Suppressor macrophage (primary cell): ENCODE measurements at regions not wholly inside any gene's neighbourhood (a gene's known extent, or its start where the extent isn't known, plus 50 kb on each side); places are given as distances from the start of the nearest gene placed in this dataset.

Experiments
- DNase-seq, 4 experiments: peaks; one replicate each; pipeline ENCODE4 v3.0.0-alpha.2; 2020 to 2022

DNA sequence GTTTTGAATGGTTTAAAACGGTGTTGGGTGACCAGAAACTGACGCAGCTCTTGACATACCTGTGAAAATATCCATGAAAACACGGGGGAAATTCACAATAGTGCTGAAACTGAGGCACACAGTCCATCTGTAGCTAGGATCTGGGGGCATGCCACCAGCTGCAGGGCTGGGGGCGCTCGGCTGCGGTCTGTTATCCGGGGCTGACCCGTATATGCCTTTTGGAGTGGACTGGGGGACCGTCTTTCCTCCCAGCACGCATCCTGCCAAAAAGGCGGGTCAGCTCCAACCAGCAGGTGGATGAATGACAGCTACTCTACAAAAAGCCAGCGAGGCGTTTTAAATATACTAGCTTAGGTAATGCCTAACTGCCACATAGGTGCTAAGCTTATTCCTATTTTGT, 729.8 kb downstream of the QKI start:
- no peak for DNase-seq

DNA sequence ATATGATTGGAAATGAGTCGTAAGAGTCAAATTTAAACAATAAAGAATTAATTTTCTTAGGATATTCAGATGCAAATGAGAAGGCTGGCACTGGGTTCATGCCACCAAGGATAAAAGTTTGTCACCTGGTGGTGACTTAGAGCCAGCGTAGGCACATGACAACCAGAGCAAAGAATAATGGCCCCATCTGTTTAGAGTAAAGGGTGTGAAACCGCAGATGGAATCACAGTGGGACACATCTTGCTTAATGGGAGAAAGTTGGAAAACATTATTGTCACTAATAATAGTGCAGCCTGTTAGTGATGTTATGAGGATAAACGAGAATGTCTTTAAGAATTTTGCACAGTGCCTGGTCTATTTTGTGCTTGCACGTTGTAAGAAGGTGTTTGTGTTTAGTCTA, 727.8 kb downstream of the QKI start:
- no peak for DNase-seq

DNA sequence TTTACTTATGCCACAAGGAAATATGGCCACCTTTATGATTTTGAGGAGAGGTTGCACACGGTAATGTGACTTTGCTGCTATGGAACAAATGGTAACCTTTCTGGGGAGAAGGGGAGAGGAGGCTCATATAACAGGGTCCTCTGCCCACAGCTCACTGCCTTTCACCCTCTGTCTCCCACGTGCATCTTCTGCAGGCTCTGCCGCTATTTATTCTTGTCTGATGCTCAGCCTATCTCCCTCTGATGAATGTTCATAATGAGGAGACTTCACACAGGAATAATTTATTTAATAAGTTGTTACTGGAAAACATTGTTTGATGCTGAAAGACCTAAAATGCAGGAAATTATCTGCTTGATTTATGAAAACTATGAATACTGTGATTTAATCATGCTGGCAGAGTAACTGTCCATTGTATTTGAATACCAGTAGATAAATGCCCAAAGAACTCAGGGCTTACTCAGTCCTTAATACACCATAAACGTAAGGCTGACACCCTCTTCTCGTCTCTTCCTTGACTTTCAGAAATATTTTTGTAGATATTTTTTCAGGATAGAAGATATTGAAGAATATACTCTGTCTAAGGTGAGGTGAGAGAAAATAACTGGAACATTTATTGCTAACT, 721.1 kb downstream of the QKI start:
- no peak for DNase-seq

DNA sequence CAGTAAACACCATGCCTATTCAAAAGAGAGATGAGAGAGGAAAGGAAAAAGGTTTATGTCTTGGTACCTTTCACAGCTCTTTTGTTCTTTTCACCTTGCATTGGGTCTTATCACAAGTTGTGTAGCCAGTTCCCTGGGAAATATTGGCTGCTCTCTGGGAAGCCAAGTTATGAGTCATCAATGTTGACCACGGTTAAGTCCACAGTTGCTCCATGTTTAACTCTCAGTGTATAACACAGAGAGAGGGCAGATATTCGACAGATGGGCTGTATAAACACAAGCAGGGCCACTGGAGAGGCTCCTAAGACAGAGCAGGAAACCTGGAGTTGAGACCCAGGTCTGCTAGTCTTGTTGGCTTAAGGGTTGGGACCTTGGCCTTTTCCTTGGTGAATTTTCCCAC, 718.6 kb downstream of the QKI start:
- no peak for DNase-seq

DNA sequence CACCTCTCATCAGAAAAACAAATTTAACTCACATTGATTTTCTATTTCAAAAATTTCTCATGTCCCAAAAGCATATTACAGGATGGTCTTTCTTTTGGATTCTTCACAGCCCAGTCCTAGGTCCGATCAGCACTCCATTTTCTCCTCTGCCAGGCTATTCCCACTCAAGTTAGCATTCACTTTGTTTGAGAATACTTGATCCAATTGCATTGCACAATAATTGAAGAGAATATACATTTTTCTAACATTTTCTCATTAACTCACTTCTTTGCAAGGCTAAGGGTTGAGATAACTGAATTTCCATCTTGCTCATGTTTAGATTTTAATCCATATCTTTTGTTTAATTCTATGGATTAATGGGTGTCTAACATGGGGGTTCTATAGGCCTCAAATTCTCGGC, 716.1 kb downstream of the QKI start:
- DNase-seq = no peak

DNA sequence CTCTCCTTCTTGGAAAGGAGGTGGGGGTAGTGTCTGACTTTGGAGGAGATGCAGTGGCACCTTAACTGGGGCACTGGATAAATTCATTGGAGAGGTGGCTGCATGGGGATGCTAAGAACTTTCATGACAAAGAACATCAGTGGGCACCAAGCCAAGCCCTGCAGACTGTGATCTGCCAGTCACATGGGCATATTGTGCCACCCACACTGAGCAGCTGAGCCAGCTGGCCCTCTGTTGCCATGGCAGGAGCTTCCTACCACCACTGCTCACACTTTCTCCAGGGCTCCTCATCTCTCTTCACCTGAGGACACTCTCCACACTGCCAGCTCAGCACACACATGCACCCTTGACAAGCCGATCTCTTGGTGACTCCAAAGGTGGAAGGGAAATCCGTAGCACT, 715.6 kb downstream of the QKI start:
- no peak for DNase-seq

DNA sequence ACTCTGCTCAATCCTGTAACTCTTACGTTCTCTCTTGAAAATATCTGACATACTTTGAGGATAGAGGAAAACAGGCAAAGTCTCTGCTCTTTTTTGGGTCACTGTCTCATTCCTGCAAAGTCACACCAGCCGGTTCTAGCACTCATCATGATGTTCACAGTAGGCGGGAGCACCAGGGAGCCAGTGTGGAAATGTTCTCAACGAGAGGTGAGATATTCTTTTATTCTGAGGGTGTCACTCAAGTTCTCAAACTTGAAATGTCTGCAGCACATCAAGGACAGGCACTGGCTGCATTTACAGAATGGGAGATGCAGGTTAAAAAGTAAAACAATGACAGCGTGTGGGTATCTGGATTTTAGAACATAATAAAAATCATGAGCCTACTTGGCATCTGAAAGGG, 714.7 kb downstream of the QKI start:
- no peak for DNase-seq

DNA sequence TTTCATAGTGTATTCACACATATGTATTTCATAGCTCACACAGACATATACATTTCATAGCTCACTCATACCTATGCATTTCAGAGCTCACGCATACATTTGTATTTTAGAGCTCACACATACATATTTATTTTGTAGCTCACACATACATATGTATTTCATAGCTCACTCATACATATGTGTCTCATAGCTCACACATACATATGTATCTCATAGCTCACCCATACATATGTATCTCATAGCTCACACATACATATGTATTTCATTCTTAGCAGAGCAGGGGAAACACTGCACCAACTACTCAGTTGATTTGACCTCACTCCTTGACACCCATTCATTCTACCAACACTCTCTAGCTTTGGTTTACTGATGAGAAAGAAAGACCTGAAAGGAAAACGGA, 713.6 kb downstream of the QKI start:
- DNase-seq = no peak

DNA sequence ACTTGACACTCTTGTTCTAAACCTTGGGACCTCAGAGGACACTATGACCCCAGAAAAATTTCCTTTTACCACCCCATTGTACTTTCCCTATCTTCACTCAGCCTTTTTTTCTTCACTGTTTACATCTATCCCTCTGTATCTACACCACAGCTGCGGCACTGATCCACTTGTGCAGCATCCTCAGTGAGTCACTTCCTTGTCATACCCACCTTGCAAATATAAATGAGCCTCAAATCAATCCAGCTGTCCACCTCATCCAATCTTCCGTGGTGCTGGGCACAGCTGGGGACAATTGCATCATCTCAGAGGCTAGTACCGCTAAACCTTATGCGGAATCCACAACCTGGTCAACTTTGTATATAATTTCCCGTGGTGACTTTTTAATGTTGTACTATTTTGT, 710.5 kb downstream of the QKI start:
- no peak for DNase-seq

DNA sequence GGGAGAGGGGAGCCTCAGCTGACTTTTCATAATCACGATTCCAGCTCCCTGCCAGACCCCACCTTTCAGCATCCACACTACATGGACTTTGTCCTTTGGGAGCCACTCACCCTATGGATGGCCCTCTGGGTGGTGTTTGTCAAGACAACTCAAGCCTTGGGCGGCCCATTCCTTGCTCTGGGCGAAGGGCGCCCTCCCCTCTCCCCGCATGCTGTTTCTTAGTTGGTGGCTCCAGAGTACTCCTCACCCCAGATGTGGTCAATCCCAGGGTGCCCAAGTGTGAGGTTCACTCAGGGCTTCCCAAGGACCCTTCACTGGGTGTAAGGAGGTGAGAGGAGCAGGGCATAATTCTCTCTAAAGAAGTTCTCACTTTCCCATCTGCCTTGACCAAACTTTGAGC, 710.0 kb downstream of the QKI start:
- DNase-seq = no peak

DNA sequence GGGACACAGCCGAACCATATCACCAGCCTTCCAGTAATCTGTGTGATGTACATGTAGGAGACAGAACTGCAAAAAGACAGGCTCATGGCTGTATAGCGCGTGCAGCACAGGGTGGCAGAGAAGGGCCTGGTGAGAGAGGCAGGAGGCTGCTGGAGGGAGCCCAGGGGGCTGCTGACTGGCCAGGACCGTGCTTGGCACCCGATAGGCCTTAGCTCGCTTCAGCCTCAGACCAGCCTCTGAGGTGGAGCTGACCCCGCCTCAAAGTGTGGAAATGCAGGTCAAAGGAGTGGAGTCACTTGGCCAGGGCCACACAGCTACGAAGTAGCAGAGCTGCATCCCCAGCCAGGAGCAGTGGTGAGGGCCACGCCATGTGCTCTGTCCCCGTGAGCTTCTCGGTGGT, 707.6 kb downstream of the QKI start:
- DNase-seq = no peak

DNA sequence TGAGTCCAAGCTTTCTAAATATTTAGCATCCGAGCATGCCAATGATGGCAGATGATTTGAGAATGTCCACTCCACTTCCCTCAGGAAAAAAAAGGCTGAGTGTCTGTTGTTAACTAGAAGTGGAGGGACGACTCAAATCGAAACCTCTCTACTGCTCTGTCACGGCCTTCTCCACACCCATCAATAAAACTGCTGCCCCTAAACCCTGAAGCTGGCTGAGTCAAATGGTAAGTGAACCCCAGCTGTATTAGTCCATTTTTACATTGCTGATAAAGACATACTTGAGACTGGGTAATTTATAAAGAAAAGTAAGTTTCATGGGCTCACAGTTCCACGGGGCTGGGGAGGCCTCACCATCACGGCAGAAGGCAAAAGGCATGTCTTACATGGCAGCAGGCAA, 707.0 kb downstream of the QKI start:
- no peak for DNase-seq

DNA sequence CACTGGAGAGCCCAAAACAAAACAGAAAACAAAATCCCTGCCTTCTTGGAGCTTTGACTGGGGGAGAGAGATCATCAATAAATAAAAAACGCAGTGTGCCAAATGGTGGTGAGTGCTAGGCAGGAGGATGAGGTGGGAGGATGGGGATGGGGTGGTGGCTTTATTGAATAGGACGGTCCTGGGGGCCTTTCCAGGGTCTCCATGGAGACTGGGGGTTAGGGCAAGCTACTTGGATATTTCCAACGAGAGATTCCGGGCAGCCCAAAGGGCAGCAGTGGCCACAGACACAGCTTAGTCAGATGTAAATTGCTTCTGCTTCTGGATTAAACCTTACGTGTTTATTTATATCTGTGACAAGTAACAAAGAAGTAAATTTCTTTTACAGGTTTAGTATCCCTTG, 700.1 kb downstream of the QKI start:
- no peak for DNase-seq

DNA sequence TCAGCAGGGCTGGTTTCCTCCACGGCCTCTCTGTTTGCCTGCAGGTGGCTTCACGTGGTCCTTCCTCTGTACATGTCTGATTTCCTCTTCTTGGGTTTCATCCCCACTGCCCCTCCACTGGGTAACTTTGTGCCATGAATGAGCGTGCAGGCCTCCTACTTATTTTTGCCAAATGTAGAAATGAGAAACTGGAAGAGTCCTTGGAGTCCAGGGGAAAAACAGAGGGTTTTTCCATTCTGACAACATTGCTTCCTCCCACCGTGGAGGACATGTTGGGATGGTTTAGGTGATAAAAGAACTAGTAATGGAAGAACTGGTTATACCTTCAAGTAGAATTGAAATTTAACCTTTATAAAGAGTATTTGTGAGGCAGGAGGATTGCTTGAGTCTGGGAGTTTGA, 699.5 kb downstream of the QKI start:
- no peak for DNase-seq

DNA sequence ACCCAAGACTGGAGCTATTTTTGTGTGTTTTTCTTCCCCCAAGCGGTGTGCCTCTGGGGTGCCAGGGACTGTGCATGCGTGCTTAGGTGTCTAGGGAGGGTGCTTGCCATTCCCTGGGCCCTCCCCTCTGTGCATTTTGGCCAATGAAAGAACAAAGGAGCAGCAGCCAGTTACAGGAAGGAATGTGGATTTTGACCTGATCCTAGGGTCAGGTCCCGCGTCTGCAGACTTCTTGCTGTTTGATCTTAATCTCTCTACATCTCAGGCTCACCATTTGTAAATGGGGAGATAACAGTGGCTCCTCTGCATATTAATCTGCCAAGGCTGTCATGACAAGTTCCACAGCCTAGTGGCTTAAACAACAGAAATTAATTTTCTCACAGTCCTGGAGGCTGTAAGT, 699.1 kb downstream of the QKI start:
- no peak for DNase-seq

DNA sequence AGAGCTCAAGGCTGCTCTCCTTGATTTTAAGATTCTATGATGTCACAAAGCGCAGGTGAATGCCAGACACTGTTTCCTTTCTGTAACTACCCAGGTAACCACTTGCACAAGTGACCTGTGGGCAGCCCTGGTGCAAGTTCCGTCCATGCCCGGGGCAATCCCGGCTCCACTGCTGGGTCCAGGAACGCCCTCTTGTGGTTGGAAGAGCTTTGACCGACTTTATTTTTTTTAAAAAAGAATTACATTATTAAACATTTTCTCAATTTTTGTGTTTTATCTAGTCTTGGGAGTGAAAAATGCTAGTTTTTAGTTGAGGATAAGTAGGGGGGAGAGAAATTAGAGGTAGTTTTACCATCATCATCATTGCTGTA, 695.2 kb downstream of the QKI start:
- peak; percentile 27 to 59 (median 44) for DNase-seq

DNA sequence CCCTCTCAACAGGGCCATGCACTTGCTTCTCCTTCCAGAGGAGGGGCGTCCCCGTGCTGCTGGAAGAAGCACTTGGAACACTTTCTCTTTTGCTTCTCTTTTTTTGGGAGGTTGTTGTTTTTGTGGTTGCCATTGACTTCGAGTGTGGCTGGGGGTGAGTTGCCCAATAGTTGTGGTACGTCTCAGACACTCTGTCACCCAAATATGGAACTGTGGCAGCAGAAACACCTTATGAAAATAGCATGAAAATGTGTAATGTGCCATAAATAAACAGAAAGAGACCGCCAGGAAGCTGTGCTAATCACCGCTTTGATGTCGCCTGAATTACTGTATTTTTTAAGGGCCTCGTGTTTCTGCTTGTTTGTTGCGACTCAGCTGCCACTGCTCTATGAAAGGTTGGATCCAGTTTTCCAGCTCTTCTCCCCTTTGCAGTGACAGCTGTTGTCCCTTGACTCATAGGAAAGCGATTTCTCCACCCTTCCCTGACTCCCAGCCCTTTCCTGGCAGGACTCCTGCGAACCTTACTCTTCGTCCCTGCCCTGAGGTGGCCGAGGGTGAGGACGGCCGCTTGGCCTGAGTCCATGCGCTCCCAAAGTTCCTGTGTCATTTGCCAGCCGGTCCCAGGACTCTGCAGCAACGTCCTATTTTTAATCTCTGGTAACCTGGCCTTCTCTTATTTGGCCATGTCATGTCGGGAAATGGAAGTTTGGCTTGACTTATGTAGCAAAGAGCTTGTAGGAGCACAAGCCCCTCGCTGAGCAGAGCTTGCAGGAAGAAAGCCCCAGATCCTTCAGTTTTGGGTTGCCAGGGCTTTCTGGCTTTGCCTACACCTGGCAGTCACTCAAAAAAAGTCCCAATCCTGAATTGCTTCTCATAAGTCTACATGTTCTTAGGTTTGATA, 694.6 kb downstream of the QKI start:
- peak; percentile 72 to 90 (median 84) for DNase-seq

DNA sequence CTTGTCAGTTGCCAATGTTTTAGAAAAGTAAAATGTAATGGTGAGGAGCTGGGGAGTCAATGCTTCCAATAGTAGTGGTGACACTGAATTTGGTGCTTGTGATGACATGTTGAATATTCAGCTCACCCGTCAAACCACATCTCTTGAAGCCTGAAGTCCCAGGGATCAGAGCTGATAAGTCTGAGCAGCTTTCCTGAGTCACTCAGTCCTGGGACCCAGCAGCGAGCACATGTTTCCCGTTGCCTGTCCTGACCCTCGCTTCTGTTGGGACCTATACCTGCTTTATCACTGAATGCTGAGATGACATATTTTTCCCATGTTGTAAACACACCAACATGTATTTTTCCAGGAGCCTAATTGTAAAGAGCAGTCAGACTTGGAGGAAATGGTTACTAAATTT, 693.6 kb downstream of the QKI start:
- DNase-seq = no peak

DNA sequence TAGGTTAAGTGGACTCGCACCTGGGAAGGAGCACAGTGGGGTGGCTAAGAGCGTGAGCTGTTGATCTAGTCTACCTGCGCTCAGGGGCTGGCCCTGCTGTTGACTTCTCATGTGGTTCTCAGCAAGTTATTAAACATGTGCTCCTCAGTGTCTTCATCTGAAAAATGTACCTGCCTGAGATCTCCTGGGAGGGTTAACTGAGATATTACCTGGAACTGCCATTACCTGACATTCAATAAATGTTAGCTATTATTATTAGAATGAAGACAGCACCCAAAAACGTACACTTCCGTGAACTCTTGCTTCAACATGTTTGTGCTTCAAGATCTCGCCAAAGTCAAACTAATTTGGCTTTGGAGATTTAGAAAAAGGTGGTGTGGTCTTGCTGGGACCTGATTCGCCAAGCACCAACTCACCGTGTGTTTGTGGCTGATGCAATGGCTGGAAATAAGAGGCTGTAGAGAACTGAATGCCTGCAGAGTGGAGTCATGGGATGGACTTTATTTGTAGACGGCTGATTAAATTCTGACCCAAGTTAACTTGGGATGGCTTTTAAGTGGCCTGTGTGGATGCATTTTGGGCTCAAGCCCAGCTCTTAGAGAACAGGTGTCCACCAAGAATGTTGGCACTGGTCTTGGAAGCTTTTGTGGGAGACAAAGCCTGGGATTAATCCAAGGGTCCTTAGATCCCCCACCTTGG, 692.9 kb downstream of the QKI start:
- DNase-seq = no peak

DNA sequence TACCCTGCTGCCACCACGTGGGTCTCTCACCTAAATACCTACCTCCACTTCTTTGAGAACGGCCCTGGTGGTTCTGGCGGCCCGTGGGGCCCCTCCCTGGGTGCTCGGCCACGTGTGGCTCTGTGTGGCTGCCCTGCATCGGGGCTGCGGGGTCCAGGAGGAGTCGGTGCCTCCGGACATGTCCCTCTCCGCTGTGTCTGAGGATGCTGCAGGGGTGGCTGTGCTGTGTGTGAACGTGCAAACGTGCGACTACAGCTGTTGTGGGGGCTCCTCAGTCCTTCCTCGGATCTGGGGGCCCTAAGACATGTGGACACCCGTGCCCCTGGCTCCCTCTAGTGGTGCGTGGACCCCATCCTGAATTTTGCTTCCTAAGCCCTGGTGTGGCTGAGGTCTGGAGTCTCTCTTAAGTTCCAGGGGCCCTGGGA, 691.8 kb downstream of the QKI start:
- peak in 3 of 4 experiments; percentile 14 to 50 (median 28) for DNase-seq

DNA sequence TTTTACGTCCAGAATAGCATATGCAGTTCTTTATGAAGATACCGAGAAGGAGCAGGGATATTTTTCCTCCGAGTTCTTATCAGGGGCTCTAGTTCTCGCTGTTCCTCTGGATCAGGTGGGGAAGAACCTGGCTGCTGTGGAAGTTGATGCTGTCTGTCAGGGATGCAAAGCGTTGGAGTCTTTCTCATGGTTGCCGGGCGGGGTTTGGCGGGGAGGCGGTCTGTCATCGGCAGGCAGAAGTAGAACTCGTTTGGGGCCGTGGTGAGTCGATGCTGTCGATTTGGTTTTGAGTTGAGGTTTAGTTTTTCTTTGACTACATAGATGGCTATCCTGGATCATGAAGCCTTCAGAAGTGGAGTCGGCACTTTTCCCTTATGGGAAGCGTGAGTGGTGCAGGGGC, 691.2 kb downstream of the QKI start:
- DNase-seq = no peak

DNA sequence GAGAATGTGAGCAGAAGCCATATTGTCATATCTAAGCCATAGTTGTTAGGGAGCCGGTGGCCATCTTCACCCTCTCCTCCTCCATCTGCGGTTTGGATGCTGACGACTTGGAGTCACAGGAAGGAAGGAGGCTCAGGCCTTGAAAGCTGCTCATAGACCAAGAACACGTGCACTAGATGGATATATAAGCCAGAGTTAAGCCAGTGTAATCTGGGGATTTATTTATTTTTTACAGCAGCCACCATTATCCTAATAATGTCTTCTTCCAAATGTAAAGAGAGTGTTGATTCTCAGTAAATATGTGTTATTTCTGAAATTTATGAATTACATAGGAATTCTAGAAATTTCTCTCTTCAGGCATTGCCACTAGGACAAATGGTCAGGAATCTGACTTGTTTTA, 689.9 kb downstream of the QKI start:
- no peak for DNase-seq

DNA sequence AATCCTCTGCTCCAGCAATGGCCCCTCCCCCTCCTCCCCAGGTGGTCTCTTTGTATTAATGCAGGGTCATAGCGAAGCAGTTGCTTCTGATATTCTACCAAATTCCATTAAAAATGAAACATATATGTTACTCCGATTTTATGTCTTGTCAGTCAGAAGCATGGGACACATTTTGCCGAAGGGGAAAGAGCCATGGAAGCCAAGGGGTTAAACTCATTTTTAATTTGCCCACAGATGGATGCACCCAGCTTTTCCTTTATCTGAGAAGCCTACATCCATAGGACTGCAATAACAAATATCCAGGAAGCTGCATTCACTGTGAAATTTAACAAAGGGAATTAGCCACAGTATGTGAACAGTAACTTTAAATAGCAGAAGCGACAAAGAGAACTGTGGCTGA, 688.2 kb downstream of the QKI start:
- DNase-seq = no peak

DNA sequence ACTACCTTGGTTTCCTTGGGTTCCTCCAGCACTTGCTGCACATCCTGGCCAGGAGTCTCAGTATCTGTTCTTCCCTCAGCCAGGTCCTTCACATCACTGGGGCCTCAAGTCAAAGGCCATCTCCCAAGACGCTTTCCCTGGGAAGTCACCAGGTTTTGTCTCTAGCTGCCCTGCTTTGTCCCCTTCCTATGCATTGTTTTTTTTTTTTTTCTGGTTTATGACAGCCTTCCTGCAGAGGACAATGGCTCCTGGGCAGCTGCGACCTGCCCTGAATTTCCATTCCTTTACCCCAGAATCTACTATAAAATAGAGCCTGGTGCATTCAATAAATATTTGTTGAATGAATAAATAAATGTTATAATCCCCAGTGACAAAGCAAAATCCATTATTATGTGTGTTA, 687.3 kb downstream of the QKI start:
- DNase-seq = no peak
